Panc1 (cell line): ENCODE measurements at regions not wholly inside any gene's neighbourhood (a gene's known extent, or its start where the extent isn't known, plus 50 kb on each side); places are given as distances from the start of the nearest gene placed in this dataset.

Experiments used
- ATAC-seq: fragments of 200-7000 bp; cut with Tn5 transposase; 2 replicates; pipeline ENCODE4 v1.9.1; 2020; ENCODE audit warnings: mild to moderate bottlenecking, moderate library complexity
- BruUV-seq: library from RNA; stranded (reverse); fragments of 400-500 nt; replicated peaks from 2 replicates; lab custom pipeline; 2021; lab: Mats Ljungman, UMichigan
- CTCF ChIA-PET: fragments of 300-600 bp; sonication (Branson Sonifier 250); formaldehyde crosslinking; loops from one replicate; lab custom pipeline; 2022; ENCODE audit warnings: antibody characterized with exemption; lab: Charles Lee
- POLR2A ChIA-PET: fragments of 300-600 bp; sonication (Branson Sonifier 250); formaldehyde crosslinking; loops from one replicate; lab custom pipeline; 2022; ENCODE audit warnings: antibody characterized with exemption; lab: Charles Lee
- DNase-seq: peaks from one replicate; pipeline ENCODE4 v3.0.0-alpha.2; 2010; ENCODE audit warnings: low read depth, low spot score
- H3K27ac ChIP-seq: 2 replicates; pipeline ENCODE4 v1.5.1; 2011; ENCODE audit warnings: mild to moderate bottlenecking, low read length, inconsistent platforms
- H3K27me3 ChIP-seq: fragments of 200-500 bp; sonication (Bioruptor generic); 2 replicates; pipeline ENCODE4 v1.6.0; 2014; ENCODE audit warnings: low read length, inconsistent platforms; ENCODE audit not compliant: control insufficient read depth, insufficient read depth
- H3K36me3 ChIP-seq: fragments of 200-500 bp; sonication (Bioruptor generic); 2 replicates; pipeline ENCODE4 v1.5.1; 2014; ENCODE audit warnings: inconsistent platforms, mild to moderate bottlenecking, low read length, moderate library complexity; ENCODE audit not compliant: control insufficient read depth, insufficient read depth
- H3K4me1 ChIP-seq: 2 replicates; pipeline ENCODE4 v1.5.1; 2011; ENCODE audit warnings: inconsistent platforms, mild to moderate bottlenecking, low read length, moderate library complexity; ENCODE audit not compliant: control insufficient read depth, insufficient read depth
- H3K4me3 ChIP-seq, 2 experiments: 2 replicates each; pipeline ENCODE4 v1.5.1; 2011 to 2012; ENCODE audit warnings: low read depth in 2 of 2, low read length in 2 of 2, mild to moderate bottlenecking in 2 of 2, inconsistent platforms in 1 of 2, moderate library complexity in 1 of 2
- H3K9me3 ChIP-seq: fragments of 200-500 bp; sonication (Bioruptor generic); 2 replicates; pipeline ENCODE4 v1.5.1; 2014; ENCODE audit warnings: low read depth, mild to moderate bottlenecking, inconsistent platforms, low read length, moderate library complexity; ENCODE audit not compliant: control insufficient read depth, insufficient read depth
- CTCF ChIP-seq: fragments of 450-650 bp; IDR thresholded peaks from 2 replicates; pipeline ENCODE4 v1.5.1; 2017; ENCODE audit warnings: mild to moderate bottlenecking
- POLR2AphosphoS5 ChIP-seq: IDR thresholded peaks from 2 replicates; pipeline ENCODE4 v1.6.1; 2012; ENCODE audit warnings: mild to moderate bottlenecking, low read depth, low read length, moderate library complexity
- SIN3A ChIP-seq: IDR thresholded peaks from 2 replicates; pipeline ENCODE4 v1.6.1; 2012; ENCODE audit warnings: low read depth, mild to moderate bottlenecking, low read length, moderate library complexity, borderline replicate concordance; ENCODE audit not compliant: insufficient read depth
- TCF7L2 ChIP-seq: IDR thresholded peaks from 2 replicates; pipeline ENCODE4 v1.6.1; 2011; ENCODE audit warnings: mild to moderate bottlenecking, low read depth, low read length, inconsistent platforms
- in situ Hi-C: cut with HindIII; loops from 2 replicates; pipeline ENCODE4 v1.10.0; 2016; ENCODE audit warnings: low sequenced_read_pairs, low pct_unique_long_range_greater_than_20kb
- intact Hi-C: fragments of 100-400 bp; cut with micrococcal nuclease; formaldehyde crosslinking; loops from one replicate; pipeline ENCODE4 v1.10.0; 2022; ENCODE audit not compliant: unreplicated experiment
- TF ChIP-seq, protein P1 (sequence below), 2 experiments: IDR thresholded peaks; 2 replicates each; pipeline ENCODE4 v1.6.1; 2011 to 2012; ENCODE audit warnings: low read depth in 2 of 2, control low read depth in 1 of 2, low read length in 1 of 2, mild to moderate bottlenecking in 1 of 2, moderate library complexity in 1 of 2; ENCODE audit not compliant: insufficient read depth in 1 of 2

- DNase-seq (no peak), ATAC-seq (no peak)
- in situ Hi-C loops (no loop called here), intact Hi-C loops (no loop called here)
- no TSS peak for BruUV-seq
- H3K27me3 ChIP-seq: no peaks in the 10 kb centered on the region
- H3K27ac ChIP-seq: no peak overlapping the region
- CTCF ChIA-PET: no interaction called here
- TF ChIP-seq CTCF (no peak), POLR2AphosphoS5 (no peak), SIN3A (no peak), TCF7L2 (no peak)
- TF ChIP-seq, protein P1, sequence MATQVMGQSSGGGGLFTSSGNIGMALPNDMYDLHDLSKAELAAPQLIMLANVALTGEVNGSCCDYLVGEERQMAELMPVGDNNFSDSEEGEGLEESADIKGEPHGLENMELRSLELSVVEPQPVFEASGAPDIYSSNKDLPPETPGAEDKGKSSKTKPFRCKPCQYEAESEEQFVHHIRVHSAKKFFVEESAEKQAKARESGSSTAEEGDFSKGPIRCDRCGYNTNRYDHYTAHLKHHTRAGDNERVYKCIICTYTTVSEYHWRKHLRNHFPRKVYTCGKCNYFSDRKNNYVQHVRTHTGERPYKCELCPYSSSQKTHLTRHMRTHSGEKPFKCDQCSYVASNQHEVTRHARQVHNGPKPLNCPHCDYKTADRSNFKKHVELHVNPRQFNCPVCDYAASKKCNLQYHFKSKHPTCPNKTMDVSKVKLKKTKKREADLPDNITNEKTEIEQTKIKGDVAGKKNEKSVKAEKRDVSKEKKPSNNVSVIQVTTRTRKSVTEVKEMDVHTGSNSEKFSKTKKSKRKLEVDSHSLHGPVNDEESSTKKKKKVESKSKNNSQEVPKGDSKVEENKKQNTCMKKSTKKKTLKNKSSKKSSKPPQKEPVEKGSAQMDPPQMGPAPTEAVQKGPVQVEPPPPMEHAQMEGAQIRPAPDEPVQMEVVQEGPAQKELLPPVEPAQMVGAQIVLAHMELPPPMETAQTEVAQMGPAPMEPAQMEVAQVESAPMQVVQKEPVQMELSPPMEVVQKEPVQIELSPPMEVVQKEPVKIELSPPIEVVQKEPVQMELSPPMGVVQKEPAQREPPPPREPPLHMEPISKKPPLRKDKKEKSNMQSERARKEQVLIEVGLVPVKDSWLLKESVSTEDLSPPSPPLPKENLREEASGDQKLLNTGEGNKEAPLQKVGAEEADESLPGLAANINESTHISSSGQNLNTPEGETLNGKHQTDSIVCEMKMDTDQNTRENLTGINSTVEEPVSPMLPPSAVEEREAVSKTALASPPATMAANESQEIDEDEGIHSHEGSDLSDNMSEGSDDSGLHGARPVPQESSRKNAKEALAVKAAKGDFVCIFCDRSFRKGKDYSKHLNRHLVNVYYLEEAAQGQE (IDR thresholded peaks at IDR 0.05; ENCODE audit: insufficient read depth in 1 of 2, low read depth in 2 of 2, low read length in 1 of 2): no peak
- H3K4me3 ChIP-seq: no peak overlapping the region
- POLR2A ChIA-PET: no interaction called here
- H3K4me1 ChIP-seq: no peaks in the 10 kb centered on the region
- no peaks in the 10 kb centered on the region for H3K36me3 ChIP-seq
- no peaks in the 10 kb centered on the region for H3K9me3 ChIP-seq
Measured at GRCh38 chr12:28709986-28710685, 438.9 kb upstream of the FAR2 start.

- no peak overlapping the region for H3K27ac ChIP-seq
Measured at GRCh38 chr12:28710882-28711281, 438.2 kb upstream of the FAR2 start.

More at GRCh38 chr12:28710882-28711281, 438.2 kb upstream of the FAR2 start:
- intact Hi-C loops (no loop called here), in situ Hi-C loops (no loop called here)
- no TSS peak for BruUV-seq
- no peaks in the 10 kb centered on the region for H3K4me1 ChIP-seq
- H3K4me3 ChIP-seq: no peak overlapping the region
- POLR2A ChIA-PET: no interaction called here
- H3K9me3 ChIP-seq: no peaks in the 10 kb centered on the region
- H3K36me3 ChIP-seq: no peaks in the 10 kb centered on the region
- TF ChIP-seq POLR2AphosphoS5: no peak
- TF ChIP-seq CTCF: no peak
- TF ChIP-seq TCF7L2: no peak
- TF ChIP-seq, protein P1 (IDR thresholded peaks at IDR 0.05; ENCODE audit: insufficient read depth in 1 of 2, low read depth in 2 of 2, low read length in 1 of 2): no peak
- TF ChIP-seq SIN3A: no peak
- ATAC-seq (no peak), DNase-seq (no peak)
- H3K27me3 ChIP-seq: no peaks in the 10 kb centered on the region
- CTCF ChIA-PET: no interaction called here
